Cardiac muscle cell (in vitro differentiated cells and primary cell): ENCODE measurements at regions not wholly inside any gene's neighbourhood (a gene's known extent, or its start where the extent isn't known, plus 50 kb on each side); places are given as distances from the start of the nearest gene placed in this dataset.
"Not testable (repeated sequence)": the region's sequence is repeated elsewhere in the genome, so short reads cannot be mapped to it uniquely, and the experiment has no call there.

Experiments
- DNase-seq, 2 donors: peaks; one replicate each; pipeline versions ENCODE4 v3.0.0 to v3.0.0-alpha.2; 2010 to 2017; ENCODE audit warnings: low read depth in 1 of 2, low spot score in 1 of 2
- H3K27ac ChIP-seq: fragments of 200-600 bp; sonication (generic); 2 replicates; pipeline ENCODE4 v1.5.1; 2016
- H3K27me3 ChIP-seq: fragments of 200-600 bp; sonication (generic); 2 replicates; pipeline ENCODE4 v1.6.0; 2016; ENCODE audit warnings: control low read depth
- H3K36me3 ChIP-seq: fragments of 200-600 bp; sonication (generic); 2 replicates; pipeline ENCODE4 v1.5.1; 2016; ENCODE audit warnings: control low read depth
- H3K4me1 ChIP-seq: fragments of 200-600 bp; sonication (generic); 2 replicates; pipeline ENCODE4 v1.8.1; 2017; ENCODE audit warnings: low read depth, mild to moderate bottlenecking, mixed run types
- H3K4me3 ChIP-seq: fragments of 200-600 bp; sonication (generic); 2 replicates; pipeline ENCODE4 v1.5.1; 2016; ENCODE audit warnings: mild to moderate bottlenecking
- H3K9me3 ChIP-seq: fragments of 200-600 bp; sonication (generic); 2 replicates; pipeline ENCODE4 v1.5.1; 2017; ENCODE audit warnings: low read depth, mild to moderate bottlenecking, control low read depth
- CTCF ChIP-seq: IDR thresholded peaks from 2 replicates; pipeline ENCODE4 v1.5.1; 2012; ENCODE audit warnings: low read depth, mild to moderate bottlenecking, low read length

- Histone ChIP-seq H3K9me3 (no peaks in the 10 kb centered on the region), H3K36me3 (no peaks in the 10 kb centered on the region), H3K27me3 (no peaks in the 10 kb centered on the region), H3K4me3 (no peak overlapping the region), H3K27ac (no peak overlapping the region), H3K4me1 (no peaks in the 10 kb centered on the region)
- no peak for TF ChIP-seq CTCF
- DNase-seq = no peak
Observed at GRCh38 chr10:23581906-23582450, 143.1 kb downstream of the OTUD1 start.

GRCh38 chr10:23584396-23584795 is 145.5 kb downstream of the OTUD1 start:
- Histone ChIP-seq H3K4me1 (no peaks in the 10 kb centered on the region), H3K27me3 (no peaks in the 10 kb centered on the region), H3K4me3 (no peak overlapping the region), H3K9me3 (no peaks in the 10 kb centered on the region), H3K36me3 (no peaks in the 10 kb centered on the region), H3K27ac (no peak overlapping the region)
- DNase-seq = no peak
- no peak for TF ChIP-seq CTCF

GRCh38 chr10:23585186-23585585 is 146.3 kb downstream of the OTUD1 start:
- no peak for DNase-seq
- H3K27me3 ChIP-seq = no peaks in the 10 kb centered on the region
- H3K36me3 ChIP-seq = no peaks in the 10 kb centered on the region
- no peak for TF ChIP-seq CTCF
- no peaks in the 10 kb centered on the region for H3K4me1 ChIP-seq
- H3K27ac ChIP-seq = no peak overlapping the region
- H3K4me3 ChIP-seq = no peak overlapping the region
- H3K9me3 ChIP-seq = no peaks in the 10 kb centered on the region

GRCh38 chr10:23585666-23586065 is 146.8 kb downstream of the OTUD1 start:
- Histone ChIP-seq H3K4me3 (no peak overlapping the region), H3K27ac (no peak overlapping the region), H3K9me3 (no peaks in the 10 kb centered on the region), H3K36me3 (no peaks in the 10 kb centered on the region), H3K4me1 (no peaks in the 10 kb centered on the region), H3K27me3 (no peaks in the 10 kb centered on the region)
- no peak for TF ChIP-seq CTCF
- no peak for DNase-seq

GRCh38 chr10:23595278-23595677 is 156.4 kb downstream of the OTUD1 start:
- not testable (repeated sequence) for H3K36me3 ChIP-seq, H3K27ac ChIP-seq, H3K4me1 ChIP-seq, H3K9me3 ChIP-seq, DNase-seq, H3K4me3 ChIP-seq, H3K27me3 ChIP-seq

GRCh38 chr10:23604613-23605012 is 165.7 kb downstream of the OTUD1 start:
- no peak overlapping the region for H3K27ac ChIP-seq

More at GRCh38 chr10:23604613-23605012, 165.7 kb downstream of the OTUD1 start:
- Histone ChIP-seq H3K4me3 (no peak overlapping the region), H3K4me1 (no peaks in the 10 kb centered on the region), H3K36me3 (no peaks in the 10 kb centered on the region), H3K27me3 (no peaks in the 10 kb centered on the region), H3K9me3 (no peaks in the 10 kb centered on the region)
- no peak for TF ChIP-seq CTCF
- DNase-seq = no peak
